ENCODE measurements at regions not wholly inside any gene's neighbourhood (a gene's known extent, or its start where the extent isn't known, plus 50 kb on each side); places are given as distances from the start of the nearest gene placed in this dataset.

- intact Hi-C loops (cut with DNase I; ENCODE audit: low total_unique reads): no loop called here
- no peaks in the 10 kb centered on the region for H3K4me1 ChIP-seq
- in situ Hi-C loops (cut with MboI; ENCODE audit: low sequenced_read_pairs in 4 of 4): no loop called here
- no peak overlapping the region for H3K27ac ChIP-seq
- TF ChIP-seq CTCF (IDR thresholded peaks at IDR 0.05 in 4 of 5, conservative IDR thresholded peaks at IDR 0.05 in 1 of 5) (no peak), POLR2A (IDR thresholded peaks at IDR 0.05) (no peak)
- no peak for ATAC-seq
- H3K9me3 ChIP-seq: no peaks in the 10 kb centered on the region
- no peak overlapping the region for H3K4me3 ChIP-seq
- H3K27me3 ChIP-seq: no peaks in the 10 kb centered on the region
- no peak for DNase-seq
- H3K36me3 ChIP-seq: no peaks in the 10 kb centered on the region
These were observed 130.8 kb upstream of the NPY2R start for GRCh38 chr4:155077452-155078229.

GRCh38 chr4:155079871-155080270 is 128.6 kb upstream of the NPY2R start:
- Histone ChIP-seq H3K4me1 (no peaks in the 10 kb centered on the region), H3K4me3 (no peak overlapping the region), H3K27ac (no peak overlapping the region), H3K9me3 (no peaks in the 10 kb centered on the region), H3K27me3 (no peaks in the 10 kb centered on the region), H3K36me3 (no peaks in the 10 kb centered on the region)
- TF ChIP-seq POLR2A (IDR thresholded peaks at IDR 0.05): no peak
- no peak for TF ChIP-seq CTCF (IDR thresholded peaks at IDR 0.05 in 4 of 5, conservative IDR thresholded peaks at IDR 0.05 in 1 of 5)
- intact Hi-C loops (cut with DNase I; ENCODE audit: low total_unique reads): no loop called here
- DNase-seq: no peak
- no peak for ATAC-seq
- in situ Hi-C loops (cut with MboI; ENCODE audit: low sequenced_read_pairs in 4 of 4): no loop called here

- H3K27ac ChIP-seq: no peak overlapping the region
- H3K27me3 ChIP-seq: no peaks in the 10 kb centered on the region
- no peaks in the 10 kb centered on the region for H3K4me1 ChIP-seq
- DNase-seq: no peak
- no peaks in the 10 kb centered on the region for H3K36me3 ChIP-seq
- no peak overlapping the region for H3K4me3 ChIP-seq
- TF ChIP-seq POLR2A (IDR thresholded peaks at IDR 0.05) (no peak), CTCF (IDR thresholded peaks at IDR 0.05 in 4 of 5, conservative IDR thresholded peaks at IDR 0.05 in 1 of 5) (no peak)
- H3K9me3 ChIP-seq: no peaks in the 10 kb centered on the region
- ATAC-seq: no peak
- in situ Hi-C loops (cut with MboI; ENCODE audit: low sequenced_read_pairs in 4 of 4) (no loop called here), intact Hi-C loops (cut with DNase I; ENCODE audit: low total_unique reads) (no loop called here)
These were observed 127.2 kb upstream of the NPY2R start for GRCh38 chr4:155081222-155081621.

- DNase-seq (no peak), ATAC-seq (no peak)
- H3K27ac ChIP-seq: no peak overlapping the region
- no peak overlapping the region for H3K4me3 ChIP-seq
- intact Hi-C loops (cut with DNase I; ENCODE audit: low total_unique reads): no loop called here
- no peaks in the 10 kb centered on the region for H3K4me1 ChIP-seq
- no peaks in the 10 kb centered on the region for H3K36me3 ChIP-seq
- TF ChIP-seq CTCF (IDR thresholded peaks at IDR 0.05 in 4 of 5, conservative IDR thresholded peaks at IDR 0.05 in 1 of 5): no peak
- TF ChIP-seq POLR2A (IDR thresholded peaks at IDR 0.05): no peak
- H3K27me3 ChIP-seq: no peaks in the 10 kb centered on the region
- H3K9me3 ChIP-seq: no peaks in the 10 kb centered on the region
- in situ Hi-C loops (cut with MboI; ENCODE audit: low sequenced_read_pairs in 4 of 4): no loop called here
These were observed 122.4 kb upstream of the NPY2R start for GRCh38 chr4:155085843-155086530.

Measured in gastrocnemius medialis (tissue), 4 donors.